A549 (cell line): ENCODE measurements at regions not wholly inside any gene's neighbourhood (a gene's known extent, or its start where the extent isn't known, plus 50 kb on each side); places are given as distances from the start of the nearest gene placed in this dataset.

Source experiments
- CBX2 ChIP-seq: fragments of 200-600 bp; sonication (generic); IDR thresholded peaks from 2 replicates; pipeline ENCODE4 v1.6.1; 2016; ENCODE audit warnings: low read depth, mild to moderate bottlenecking, borderline replicate concordance
- EHMT2 ChIP-seq: fragments of 200-600 bp; sonication (generic); IDR thresholded peaks from 2 replicates; pipeline ENCODE4 v1.6.1; 2016; ENCODE audit warnings: antibody characterized with exemption, low read depth, mild to moderate bottlenecking, moderate library complexity
- EP300 ChIP-seq, 2 experiments: fragments of >200 bp; sonication (Bioruptor Twin); formaldehyde crosslinking; IDR thresholded peaks; 2 replicates in 1 of 2; 3 replicates in 1 of 2; pipeline ENCODE4 v1.6.1; 2016 to 2017
- HOXA7 ChIP-seq: fragments of 250-450 bp; sonication (Bioruptor Pico); IDR thresholded peaks from 2 replicates; pipeline ENCODE4 v1.5.0; 2020; ENCODE audit warnings: mild to moderate bottlenecking, moderate library complexity
- PHF8 ChIP-seq: fragments of 200-600 bp; sonication (generic); IDR thresholded peaks from 2 replicates; pipeline ENCODE4 v1.6.1; 2016; ENCODE audit warnings: low read depth, mild to moderate bottlenecking, antibody characterized with exemption, moderate library complexity, borderline replicate concordance
- POLR2A ChIP-seq: IDR thresholded peaks from 2 replicates; pipeline ENCODE4 v1.6.1; 2012; ENCODE audit warnings: mild to moderate bottlenecking, low read length
- RAD21 ChIP-seq, 2 experiments: fragments of >200 bp in 1 of 2; sonication (Bioruptor Twin) in 1 of 2; formaldehyde crosslinking in 1 of 2; IDR thresholded peaks in 1 of 2; conservative IDR thresholded peaks in 1 of 2; 2 replicates in 1 of 2; 3 replicates in 1 of 2; pipeline ENCODE4 v1.6.1; 2012 to 2018; ENCODE audit warnings: inconsistent platforms in 1 of 2
- SMC3 ChIP-seq: fragments of >200 bp; sonication (Bioruptor Twin); formaldehyde crosslinking; IDR thresholded peaks from 3 replicates; pipeline ENCODE4 v1.6.1; 2018; ENCODE audit warnings: inconsistent platforms
- TF ChIP-seq, protein P1 (sequence below): fragments of >200 bp; sonication (Bioruptor Twin); formaldehyde crosslinking; IDR thresholded peaks from 3 replicates; pipeline ENCODE4 v1.5.1; 2016
- TF ChIP-seq, protein P2 (sequence below): fragments of 450-650 bp; IDR thresholded peaks from 2 replicates; pipeline ENCODE4 v1.6.1; 2014; ENCODE audit warnings: antibody characterized with exemption
- TF ChIP-seq, protein P3 (sequence below): fragments of >200 bp; sonication (Bioruptor Twin); formaldehyde crosslinking; IDR thresholded peaks from 3 replicates; pipeline ENCODE4 v1.6.1; 2016

DNA sequence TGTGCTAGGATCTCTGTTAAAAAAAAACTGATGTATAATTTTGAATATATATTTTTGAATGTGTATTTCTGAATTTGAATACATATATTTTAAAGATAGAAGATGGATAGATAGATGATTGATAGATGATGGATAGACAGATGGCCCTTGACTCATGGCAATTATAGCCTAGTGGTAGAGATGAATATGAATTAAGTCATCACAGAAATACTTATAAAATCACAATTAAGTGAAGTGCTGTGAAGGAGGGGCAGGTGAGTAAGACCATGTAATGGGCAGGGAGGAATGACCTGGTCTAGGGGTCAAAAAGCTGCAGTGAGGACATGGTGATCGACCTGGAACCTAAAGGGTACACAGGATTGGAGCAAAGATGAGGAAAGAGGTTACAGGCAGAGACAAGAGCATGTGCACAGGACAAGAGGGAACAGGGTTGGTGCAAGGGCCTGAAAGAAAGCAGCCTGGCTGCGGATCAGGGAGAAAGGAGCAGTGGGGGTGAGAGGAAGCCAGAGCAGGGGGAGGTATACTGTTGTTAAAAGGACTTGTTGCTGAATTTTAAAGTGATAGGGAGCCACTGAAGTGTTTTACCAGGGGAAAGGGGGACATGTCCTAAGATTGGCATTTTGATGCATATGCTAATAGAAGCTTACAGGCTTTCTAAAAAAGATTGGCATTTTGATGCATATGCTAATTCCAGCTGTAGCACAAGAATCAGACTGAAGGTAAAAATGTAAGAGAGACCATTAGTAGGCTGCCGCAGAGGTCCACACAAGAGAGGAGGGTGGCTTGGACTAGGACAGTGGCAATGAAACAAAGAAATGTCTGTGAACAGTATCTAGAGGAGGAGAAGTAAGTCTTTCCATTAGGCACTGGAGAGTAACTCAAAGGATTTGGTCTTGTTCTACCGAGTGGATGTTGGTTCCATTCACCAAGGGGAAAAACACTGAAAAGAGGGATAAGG lies 527.8 kb downstream of the AGTPBP1 start:
- no peak for TF ChIP-seq POLR2A
- no peak for TF ChIP-seq EP300 (IDR thresholded peaks at IDR 0.05)
- no peak for TF ChIP-seq PHF8
- TF ChIP-seq SMC3, result no peak
- no peak for TF ChIP-seq EHMT2
- TF ChIP-seq, protein P1, sequence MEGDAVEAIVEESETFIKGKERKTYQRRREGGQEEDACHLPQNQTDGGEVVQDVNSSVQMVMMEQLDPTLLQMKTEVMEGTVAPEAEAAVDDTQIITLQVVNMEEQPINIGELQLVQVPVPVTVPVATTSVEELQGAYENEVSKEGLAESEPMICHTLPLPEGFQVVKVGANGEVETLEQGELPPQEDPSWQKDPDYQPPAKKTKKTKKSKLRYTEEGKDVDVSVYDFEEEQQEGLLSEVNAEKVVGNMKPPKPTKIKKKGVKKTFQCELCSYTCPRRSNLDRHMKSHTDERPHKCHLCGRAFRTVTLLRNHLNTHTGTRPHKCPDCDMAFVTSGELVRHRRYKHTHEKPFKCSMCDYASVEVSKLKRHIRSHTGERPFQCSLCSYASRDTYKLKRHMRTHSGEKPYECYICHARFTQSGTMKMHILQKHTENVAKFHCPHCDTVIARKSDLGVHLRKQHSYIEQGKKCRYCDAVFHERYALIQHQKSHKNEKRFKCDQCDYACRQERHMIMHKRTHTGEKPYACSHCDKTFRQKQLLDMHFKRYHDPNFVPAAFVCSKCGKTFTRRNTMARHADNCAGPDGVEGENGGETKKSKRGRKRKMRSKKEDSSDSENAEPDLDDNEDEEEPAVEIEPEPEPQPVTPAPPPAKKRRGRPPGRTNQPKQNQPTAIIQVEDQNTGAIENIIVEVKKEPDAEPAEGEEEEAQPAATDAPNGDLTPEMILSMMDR, result no peak
- TF ChIP-seq CBX2, result no peak
- TF ChIP-seq, protein P2, sequence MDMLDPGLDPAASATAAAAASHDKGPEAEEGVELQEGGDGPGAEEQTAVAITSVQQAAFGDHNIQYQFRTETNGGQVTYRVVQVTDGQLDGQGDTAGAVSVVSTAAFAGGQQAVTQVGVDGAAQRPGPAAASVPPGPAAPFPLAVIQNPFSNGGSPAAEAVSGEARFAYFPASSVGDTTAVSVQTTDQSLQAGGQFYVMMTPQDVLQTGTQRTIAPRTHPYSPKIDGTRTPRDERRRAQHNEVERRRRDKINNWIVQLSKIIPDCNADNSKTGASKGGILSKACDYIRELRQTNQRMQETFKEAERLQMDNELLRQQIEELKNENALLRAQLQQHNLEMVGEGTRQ, result no peak
- TF ChIP-seq, protein P3, sequence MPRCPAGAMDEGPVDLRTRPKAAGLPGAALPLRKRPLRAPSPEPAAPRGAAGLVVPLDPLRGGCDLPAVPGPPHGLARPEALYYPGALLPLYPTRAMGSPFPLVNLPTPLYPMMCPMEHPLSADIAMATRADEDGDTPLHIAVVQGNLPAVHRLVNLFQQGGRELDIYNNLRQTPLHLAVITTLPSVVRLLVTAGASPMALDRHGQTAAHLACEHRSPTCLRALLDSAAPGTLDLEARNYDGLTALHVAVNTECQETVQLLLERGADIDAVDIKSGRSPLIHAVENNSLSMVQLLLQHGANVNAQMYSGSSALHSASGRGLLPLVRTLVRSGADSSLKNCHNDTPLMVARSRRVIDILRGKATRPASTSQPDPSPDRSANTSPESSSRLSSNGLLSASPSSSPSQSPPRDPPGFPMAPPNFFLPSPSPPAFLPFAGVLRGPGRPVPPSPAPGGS, result no peak
- TF ChIP-seq HOXA7, result no peak
- TF ChIP-seq RAD21 (conservative IDR thresholded peaks at IDR 0.05 in 1 of 2, IDR thresholded peaks at IDR 0.05 in 1 of 2), result no peak
